Stomach (tissue), 8 donors: ENCODE measurements at regions not wholly inside any gene's neighbourhood (a gene's known extent, or its start where the extent isn't known, plus 50 kb on each side); places are given as distances from the start of the nearest gene placed in this dataset.

Experiments
- DNase-seq, 2 donors: peaks; one replicate each; pipeline versions ENCODE4 v3.0.0 to v3.0.0-alpha.2; 2013 to 2019
- H3K27ac ChIP-seq, 5 donors: fragments of 200-600 bp in 4 of 5; sonication (generic) in 4 of 5; one replicate each; pipeline ENCODE4 v1.5.1; 2013 to 2019; ENCODE audit warnings: mild to moderate bottlenecking in 1 of 5, moderate library complexity in 1 of 5
- H3K27me3 ChIP-seq, 3 donors: fragments of 200-600 bp; sonication (generic); one replicate each; pipeline ENCODE4 v1.5.1; 2017 to 2019; ENCODE audit warnings: mixed run types in 1 of 3
- H3K36me3 ChIP-seq, 4 donors: fragments of 200-600 bp; sonication (generic); 1 replicate in 3 of 4; 2 replicates in 1 of 4; pipeline ENCODE4 v1.5.1; 2016 to 2019
- H3K4me1 ChIP-seq, 4 donors: fragments of 200-600 bp; sonication (generic); one replicate each; pipeline ENCODE4 v1.5.1; 2016 to 2019
- H3K4me3 ChIP-seq, 4 donors: fragments of 200-600 bp; sonication (generic) in 3 of 4; one replicate each; pipeline ENCODE4 v1.5.1; 2016 to 2019; ENCODE audit warnings: mild to moderate bottlenecking in 1 of 4
- H3K9me3 ChIP-seq, 4 donors: fragments of 200-600 bp; sonication (generic); one replicate each; pipeline ENCODE4 v1.5.1; 2016 to 2019
- CTCF ChIP-seq, 7 experiments: fragments of 450-650 bp in 4 of 7; fragments of 200-600 bp in 3 of 7; sonication (generic) in 3 of 7; IDR thresholded peaks; one replicate each; pipeline ENCODE4 v1.5.1; 2016 to 2019; ENCODE audit warnings: antibody characterized with exemption in 7 of 7, control low read depth in 2 of 7, mild to moderate bottlenecking in 1 of 7
- EP300 ChIP-seq: sonication (generic); formaldehyde crosslinking; IDR thresholded peaks from one replicate; pipeline ENCODE4 v1.6.1; 2017; ENCODE audit warnings: antibody characterized with exemption
- POLR2A ChIP-seq, 4 donors: fragments of 450-650 bp; IDR thresholded peaks; one replicate each; pipeline ENCODE4 v1.6.1; 2016; ENCODE audit warnings: antibody characterized with exemption in 4 of 4, control low read depth in 2 of 4, mild to moderate bottlenecking in 1 of 4, moderate library complexity in 1 of 4
- POLR2AphosphoS5 ChIP-seq, 3 donors: sonication (generic); formaldehyde crosslinking; IDR thresholded peaks; one replicate each; pipeline ENCODE4 v1.6.1; 2016; ENCODE audit warnings: antibody characterized with exemption in 3 of 3
- WGBS, 5 donors: extraction: QIAGEN DNeasy Blood & Tissue Kit in 3 of 5; methylation state at CpG; one replicate each; pipeline versions ENCODE4 v1.1.5 to v1.1.7; 2013 to 2018; 5-methylcytosine and 5-hydroxymethylcytosine counted together
- intact Hi-C: fragments of 100-400 bp; cut with DNase I; formaldehyde crosslinking; loops from one replicate; pipeline ENCODE4 v1.15.1; 2023; ENCODE audit warnings: low total_unique reads
- donor health status: healthy with polysubstance abuse.
- donor health status: Bipolar disorder and iron deficiency.
- donor health status: healthy.

- no peaks in the 10 kb centered on the region for H3K4me1 ChIP-seq
Measured at GRCh38 chr6:90953405-90954161, 366.7 kb upstream of the MAP3K7 start.

DNA sequence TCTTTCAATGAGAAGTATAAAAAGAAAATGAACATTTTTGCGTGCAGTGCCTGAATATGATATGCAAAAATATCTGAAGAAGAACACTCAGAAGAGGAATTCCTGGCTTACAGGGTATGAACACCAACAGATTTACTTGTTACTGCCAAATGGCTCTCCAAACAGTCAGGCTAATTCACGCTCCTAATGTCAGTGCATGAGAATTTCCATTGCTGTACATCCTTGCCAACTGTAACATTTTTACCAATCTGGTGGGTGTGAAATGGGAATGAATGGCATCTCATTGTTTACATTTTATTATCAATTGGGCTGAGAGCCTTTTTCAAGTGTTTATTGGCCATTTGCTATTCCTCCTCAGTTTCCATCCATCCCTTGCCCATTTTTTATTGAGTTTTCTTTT is 365.3 kb upstream of the MAP3K7 start:
- DNase-seq: no peak
- no peak overlapping the region for H3K4me3 ChIP-seq
- H3K4me1 ChIP-seq: no peaks in the 10 kb centered on the region
- no peaks in the 10 kb centered on the region for H3K27me3 ChIP-seq
- intact Hi-C loops: no loop called here
- H3K9me3 ChIP-seq: no peaks in the 10 kb centered on the region
- TF ChIP-seq POLR2A (IDR thresholded peaks at IDR 0.05) (no peak), CTCF (IDR thresholded peaks at IDR 0.05) (no peak)
- 73 to 86% (median 80%) methylated on average over 2 of the region's 2 CpGs for WGBS, 5 donors
- no peak overlapping the region for H3K27ac ChIP-seq
- H3K36me3 ChIP-seq: no peaks in the 10 kb centered on the region

More at GRCh38 chr6:90953405-90954161, 366.7 kb upstream of the MAP3K7 start:
- H3K9me3 ChIP-seq: no peaks in the 10 kb centered on the region
- H3K27me3 ChIP-seq: no peaks in the 10 kb centered on the region
- intact Hi-C loops: no loop called here
- TF ChIP-seq EP300: no peak
- no peak for TF ChIP-seq POLR2A (IDR thresholded peaks at IDR 0.05)
- no peak for TF ChIP-seq POLR2AphosphoS5 (IDR thresholded peaks at IDR 0.05)
- no peak for TF ChIP-seq CTCF (IDR thresholded peaks at IDR 0.05)
- no peak for DNase-seq
- no peak overlapping the region for H3K4me3 ChIP-seq
- H3K27ac ChIP-seq: no peak overlapping the region
- no peaks in the 10 kb centered on the region for H3K36me3 ChIP-seq

DNA sequence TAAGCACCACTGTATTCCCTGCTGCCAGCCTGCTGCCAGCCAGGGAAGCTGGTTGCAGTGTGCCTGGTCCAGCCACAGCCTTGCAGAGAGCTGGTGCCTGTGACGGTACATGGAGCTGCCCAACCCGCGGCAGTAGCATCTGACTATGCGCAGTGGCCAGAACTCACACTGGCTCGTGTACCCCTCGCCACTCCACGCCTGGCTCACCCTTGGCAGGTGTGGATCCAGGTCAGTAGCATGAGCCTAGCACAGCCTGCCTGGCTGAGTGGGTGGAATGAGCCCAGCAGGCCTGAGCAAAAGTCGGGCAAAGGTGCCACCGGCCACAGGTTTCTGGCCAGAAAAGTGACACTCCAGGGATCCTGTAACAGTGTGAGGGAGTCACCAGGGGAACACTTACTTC is 361.7 kb upstream of the MAP3K7 start:
- intact Hi-C loops: no loop called here
- no peak overlapping the region for H3K4me3 ChIP-seq
- no peak for DNase-seq
- no peaks in the 10 kb centered on the region for H3K36me3 ChIP-seq
- H3K27me3 ChIP-seq: no peaks in the 10 kb centered on the region
- TF ChIP-seq EP300: no peak
- TF ChIP-seq POLR2A (IDR thresholded peaks at IDR 0.05): no peak
- TF ChIP-seq CTCF (IDR thresholded peaks at IDR 0.05): no peak
- no peak for TF ChIP-seq POLR2AphosphoS5 (IDR thresholded peaks at IDR 0.05)
- H3K27ac ChIP-seq: no peak overlapping the region
- 87 to 100% (median 92%) methylated on average over 3 to 9 of the region's 9 CpGs for WGBS, 5 donors
- no peaks in the 10 kb centered on the region for H3K9me3 ChIP-seq
- H3K4me1 ChIP-seq: no peaks in the 10 kb centered on the region

DNA sequence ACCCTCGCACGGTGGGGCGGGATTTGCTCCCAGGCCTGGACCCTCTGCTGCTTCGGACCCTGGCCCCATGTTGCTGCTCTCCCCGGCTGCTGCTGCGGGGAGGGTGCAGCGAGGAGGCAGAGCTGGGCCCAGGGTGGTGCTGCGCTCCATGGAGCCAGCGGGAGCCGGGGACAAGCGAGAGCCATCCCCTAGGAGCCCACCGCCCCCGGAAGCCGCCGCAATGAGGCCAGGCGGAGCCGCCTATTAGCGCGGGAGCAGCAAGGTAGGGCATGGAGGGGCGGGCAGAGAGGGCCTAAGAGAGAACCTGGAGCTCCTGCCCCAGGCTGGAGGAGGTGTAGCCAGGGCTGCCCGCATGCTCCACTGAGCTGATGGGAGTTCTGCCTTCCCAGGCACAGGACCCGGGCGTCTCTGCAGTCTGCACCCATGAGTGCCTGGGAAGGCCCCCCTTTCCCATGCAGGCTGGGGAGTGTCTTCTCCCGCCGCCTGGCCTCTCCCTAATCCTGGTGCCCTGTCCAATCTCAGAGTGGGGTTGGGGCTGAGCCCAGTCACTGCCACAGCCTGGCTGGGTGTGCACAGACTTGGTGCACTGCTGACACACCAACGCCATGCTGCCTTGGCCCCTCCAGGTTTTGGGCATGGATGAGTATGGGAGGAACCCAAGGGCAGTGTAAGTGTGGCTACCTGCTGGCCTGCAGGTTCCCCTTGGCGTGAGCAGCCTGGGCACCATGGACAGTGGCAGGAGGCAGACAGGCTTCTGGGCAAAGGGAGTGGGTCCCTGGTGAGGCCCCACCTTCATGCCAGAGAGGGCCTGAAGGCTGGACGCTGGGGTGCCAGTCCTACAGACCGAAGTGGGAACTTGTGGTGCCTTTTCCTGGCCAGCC is 360.6 kb upstream of the MAP3K7 start:
- TF ChIP-seq POLR2A (IDR thresholded peaks at IDR 0.05): no peak
- no peak for TF ChIP-seq EP300
- TF ChIP-seq POLR2AphosphoS5 (IDR thresholded peaks at IDR 0.05): no peak
- TF ChIP-seq CTCF (IDR thresholded peaks at IDR 0.05): no peak
- Histone ChIP-seq H3K9me3 (no peaks in the 10 kb centered on the region), H3K36me3 (no peaks in the 10 kb centered on the region), H3K4me1 (no peaks in the 10 kb centered on the region), H3K27ac (no peak overlapping the region), H3K4me3 (no peak overlapping the region), H3K27me3 (no peaks in the 10 kb centered on the region)
- WGBS, 5 donors: 93 to 98% (median 95%) methylated on average over 11 to 29 of the region's 29 CpGs
- intact Hi-C loops: no loop called here
- DNase-seq: no peak
